Loucy (cell line): ENCODE measurements at regions not wholly inside any gene's neighbourhood (a gene's known extent, or its start where the extent isn't known, plus 50 kb on each side); places are given as distances from the start of the nearest gene placed in this dataset.

ENCODE experiments used
- H2AFZ ChIP-seq: fragments of 200-600 bp; sonication (generic); 2 replicates; pipeline ENCODE4 v1.6.0; 2016; ENCODE audit warnings: antibody characterized with exemption, mild to moderate bottlenecking, low read length, moderate library complexity
- H3F3A ChIP-seq: fragments of 200-600 bp; 2 replicates; pipeline ENCODE4 v1.6.0; 2016; ENCODE audit warnings: antibody characterized with exemption, low read depth, mild to moderate bottlenecking
- H3K27me3 ChIP-seq: fragments of 200-600 bp; sonication (generic); 2 replicates; pipeline ENCODE4 v1.6.1; 2014; ENCODE audit warnings: low read length, mild to moderate bottlenecking; ENCODE audit not compliant: insufficient read depth, poor library complexity, severe bottlenecking
- H3K36me3 ChIP-seq: fragments of 200-600 bp; sonication (generic); 2 replicates; pipeline ENCODE4 v1.6.1; 2016; ENCODE audit warnings: low read length; ENCODE audit not compliant: insufficient read depth
- H3K4me1 ChIP-seq: fragments of 200-600 bp; sonication (generic); 2 replicates; pipeline ENCODE4 v1.5.1; 2014; ENCODE audit warnings: low read length, mild to moderate bottlenecking; ENCODE audit not compliant: insufficient read depth, poor library complexity, severe bottlenecking
- H3K4me2 ChIP-seq: fragments of 200-600 bp; sonication (generic); 2 replicates; pipeline ENCODE4 v1.6.0; 2014; ENCODE audit warnings: antibody characterized with exemption, low read length, low read depth, mild to moderate bottlenecking; ENCODE audit not compliant: poor library complexity, severe bottlenecking
- H3K4me3 ChIP-seq: fragments of 200-600 bp; sonication (generic); 2 replicates; pipeline ENCODE4 v1.5.1; 2014; ENCODE audit warnings: low read length, mild to moderate bottlenecking, mixed read lengths; ENCODE audit not compliant: poor library complexity, severe bottlenecking
- H3K79me2 ChIP-seq: fragments of 200-600 bp; sonication (generic); 2 replicates; pipeline ENCODE4 v1.6.1; 2014; ENCODE audit warnings: low read length; ENCODE audit not compliant: insufficient read depth
- H3K9ac ChIP-seq: fragments of 200-600 bp; sonication (generic); 2 replicates; pipeline ENCODE4 v1.6.0; 2014; ENCODE audit warnings: mild to moderate bottlenecking, low read depth, low read length, moderate library complexity; ENCODE audit not compliant: poor library complexity, severe bottlenecking
- H3K9me2 ChIP-seq: fragments of 200-600 bp; sonication (generic); replicated peaks from 2 replicates; pipeline ENCODE4 v1.6.1; 2016; ENCODE audit warnings: low read depth, low read length, mixed read lengths
- H3K9me3 ChIP-seq: fragments of 200-600 bp; sonication (generic); 2 replicates; pipeline ENCODE4 v1.6.1; 2014; ENCODE audit warnings: mild to moderate bottlenecking, antibody characterized with exemption, low read length, low read depth; ENCODE audit not compliant: insufficient read depth
- H4K20me1 ChIP-seq: fragments of 200-600 bp; sonication (generic); 2 replicates; pipeline ENCODE4 v1.6.0; 2014; ENCODE audit warnings: antibody characterized with exemption, low read length, mild to moderate bottlenecking; ENCODE audit not compliant: insufficient read depth, poor library complexity, severe bottlenecking
- EZH2phosphoT487 ChIP-seq: fragments of 200-600 bp; IDR thresholded peaks from 2 replicates; pipeline ENCODE4 v1.6.1; 2018; ENCODE audit warnings: antibody characterized with exemption, mild to moderate bottlenecking, moderate library complexity, borderline replicate concordance
- TF ChIP-seq, protein P1 (sequence below): fragments of 200-600 bp; sonication (generic); conservative IDR thresholded peaks from 2 replicates; pipeline ENCODE4 v1.5.1; 2014; ENCODE audit warnings: mild to moderate bottlenecking, antibody characterized with exemption, low read length

DNA sequence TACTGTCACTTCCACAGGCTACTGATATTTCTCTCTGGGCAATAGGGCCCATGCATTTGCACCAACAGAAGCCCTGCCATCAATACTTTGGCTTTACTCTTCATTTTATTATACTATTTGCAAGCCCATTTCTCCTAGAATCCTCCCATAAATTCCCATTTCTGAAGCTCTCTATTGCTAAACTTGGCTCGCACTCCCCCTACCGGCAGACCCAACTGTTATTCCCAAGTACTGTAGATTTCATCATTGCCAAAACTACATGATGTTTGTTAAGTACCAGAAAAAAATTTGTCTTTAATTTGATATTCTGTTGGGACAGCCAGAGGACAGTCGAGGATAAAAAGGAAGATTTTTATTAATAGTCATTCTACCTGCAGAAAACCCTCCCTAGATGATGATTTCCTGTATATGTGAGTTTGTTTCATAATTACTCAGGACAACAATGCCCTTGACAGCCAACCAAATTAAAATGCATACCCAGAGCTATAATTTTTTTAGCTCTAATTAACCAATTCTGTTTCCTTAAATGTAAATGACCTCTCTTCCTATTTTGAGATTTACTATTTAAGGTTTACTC is 298.6 kb downstream of the REEP3 start:
- Histone ChIP-seq H3K9ac (no peak overlapping the region), H3K4me3 (no peak overlapping the region)

DNA sequence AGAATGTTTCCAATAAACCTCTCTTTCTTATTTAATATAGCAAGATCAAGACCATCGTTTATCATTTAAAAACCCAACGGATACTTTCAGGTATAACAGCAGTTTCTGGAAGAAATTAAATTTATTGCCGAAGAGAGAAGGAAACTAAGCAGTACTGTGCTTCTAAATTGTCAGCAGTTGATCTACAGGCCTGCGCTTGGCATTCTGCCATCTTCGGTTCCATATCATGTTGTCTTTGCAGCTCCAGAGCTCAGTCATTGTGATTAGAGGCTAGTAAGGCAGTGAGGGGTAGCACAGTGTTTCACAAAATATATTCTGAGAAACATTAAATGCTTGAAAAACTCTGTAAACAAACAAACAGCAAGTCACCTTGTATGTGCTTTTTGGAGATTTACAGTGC is 301.3 kb downstream of the REEP3 start:
- Histone ChIP-seq H3K27me3 (no peaks in the 10 kb centered on the region), H4K20me1 (no peaks in the 10 kb centered on the region), H3K9me3 (no peaks in the 10 kb centered on the region), H3K36me3 (no peaks in the 10 kb centered on the region), H3K9me2 (no peaks in the 10 kb centered on the region), H3K79me2 (no peaks in the 10 kb centered on the region), H3K4me2 (no peak overlapping the region), H2AFZ (no peak overlapping the region), H3K4me3 (no peak overlapping the region), H3K4me1 (no peaks in the 10 kb centered on the region), H3K9ac (no peak overlapping the region), H3F3A (no peaks in the 10 kb centered on the region)
- no peak for TF ChIP-seq EZH2phosphoT487
- TF ChIP-seq, protein P1, sequence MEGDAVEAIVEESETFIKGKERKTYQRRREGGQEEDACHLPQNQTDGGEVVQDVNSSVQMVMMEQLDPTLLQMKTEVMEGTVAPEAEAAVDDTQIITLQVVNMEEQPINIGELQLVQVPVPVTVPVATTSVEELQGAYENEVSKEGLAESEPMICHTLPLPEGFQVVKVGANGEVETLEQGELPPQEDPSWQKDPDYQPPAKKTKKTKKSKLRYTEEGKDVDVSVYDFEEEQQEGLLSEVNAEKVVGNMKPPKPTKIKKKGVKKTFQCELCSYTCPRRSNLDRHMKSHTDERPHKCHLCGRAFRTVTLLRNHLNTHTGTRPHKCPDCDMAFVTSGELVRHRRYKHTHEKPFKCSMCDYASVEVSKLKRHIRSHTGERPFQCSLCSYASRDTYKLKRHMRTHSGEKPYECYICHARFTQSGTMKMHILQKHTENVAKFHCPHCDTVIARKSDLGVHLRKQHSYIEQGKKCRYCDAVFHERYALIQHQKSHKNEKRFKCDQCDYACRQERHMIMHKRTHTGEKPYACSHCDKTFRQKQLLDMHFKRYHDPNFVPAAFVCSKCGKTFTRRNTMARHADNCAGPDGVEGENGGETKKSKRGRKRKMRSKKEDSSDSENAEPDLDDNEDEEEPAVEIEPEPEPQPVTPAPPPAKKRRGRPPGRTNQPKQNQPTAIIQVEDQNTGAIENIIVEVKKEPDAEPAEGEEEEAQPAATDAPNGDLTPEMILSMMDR: no peak

More for the DNA sequence above, 298.6 kb downstream of the REEP3 start:
- H3K9me3 ChIP-seq: no peaks in the 10 kb centered on the region
- no peaks in the 10 kb centered on the region for H3F3A ChIP-seq
- H3K79me2 ChIP-seq: no peaks in the 10 kb centered on the region
- H3K27me3 ChIP-seq: peaks cover 4% of the 10 kb centered on the region
- no peak for TF ChIP-seq EZH2phosphoT487
- TF ChIP-seq, protein P1: peak; percentile 61
- no peaks in the 10 kb centered on the region for H3K9me2 ChIP-seq
- no peak overlapping the region for H2AFZ ChIP-seq
- no peaks in the 10 kb centered on the region for H3K4me1 ChIP-seq
- H3K36me3 ChIP-seq: no peaks in the 10 kb centered on the region
- H3K4me2 ChIP-seq: no peak overlapping the region
- H4K20me1 ChIP-seq: no peaks in the 10 kb centered on the region

DNA sequence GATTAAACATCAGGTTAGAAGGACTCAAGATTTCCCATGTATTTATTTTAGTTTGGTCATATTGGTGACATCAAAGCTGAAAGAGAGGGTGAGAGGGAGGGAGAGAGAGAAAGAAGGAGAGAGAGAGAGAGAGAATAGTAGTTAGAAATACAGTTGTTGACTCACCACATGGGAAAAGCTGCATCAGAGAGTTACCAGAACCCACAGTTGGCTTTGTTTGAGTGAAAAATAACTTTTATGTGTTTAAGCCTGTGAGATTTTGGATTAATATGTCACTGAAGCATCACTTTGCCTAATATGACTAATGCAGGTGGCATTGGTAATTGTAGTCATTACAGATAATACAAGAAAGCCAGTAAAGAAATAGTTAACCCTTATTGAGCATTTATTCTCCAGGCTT is 303.9 kb downstream of the REEP3 start:
- Histone ChIP-seq H3K27me3 (no peaks in the 10 kb centered on the region), H3K36me3 (no peaks in the 10 kb centered on the region), H3K9me3 (no peaks in the 10 kb centered on the region), H3K4me2 (no peak overlapping the region), H3K9ac (no peak overlapping the region), H3K9me2 (no peaks in the 10 kb centered on the region), H2AFZ (no peak overlapping the region), H3F3A (no peaks in the 10 kb centered on the region), H4K20me1 (no peaks in the 10 kb centered on the region), H3K4me1 (no peaks in the 10 kb centered on the region), H3K4me3 (no peak overlapping the region), H3K79me2 (no peaks in the 10 kb centered on the region)
- TF ChIP-seq EZH2phosphoT487: no peak
- TF ChIP-seq, protein P1: no peak
